HG03432 (cell line): ENCODE measurements at regions not wholly inside any gene's neighbourhood (a gene's known extent, or its start where the extent isn't known, plus 50 kb on each side); places are given as distances from the start of the nearest gene placed in this dataset.
A peak's percentile ranks its signal among the peaks of the same experiment; 100 is the strongest.
"Not testable (repeated sequence)": the region's sequence is repeated elsewhere in the genome, so short reads cannot be mapped to it uniquely, and the experiment has no call there.

ENCODE experiments used
- ATAC-seq: cut with Tn5 transposase; IDR thresholded peaks from one replicate; pipeline ENCODE4 v1.9.1; 2021; ENCODE audit warnings: mild to moderate bottlenecking, moderate library complexity; ENCODE audit not compliant: unreplicated experiment

GRCh38 chr10:33009244-33010131 lies 51.5 kb upstream of the ITGB1 start:
- ATAC-seq = no peak

DNA sequence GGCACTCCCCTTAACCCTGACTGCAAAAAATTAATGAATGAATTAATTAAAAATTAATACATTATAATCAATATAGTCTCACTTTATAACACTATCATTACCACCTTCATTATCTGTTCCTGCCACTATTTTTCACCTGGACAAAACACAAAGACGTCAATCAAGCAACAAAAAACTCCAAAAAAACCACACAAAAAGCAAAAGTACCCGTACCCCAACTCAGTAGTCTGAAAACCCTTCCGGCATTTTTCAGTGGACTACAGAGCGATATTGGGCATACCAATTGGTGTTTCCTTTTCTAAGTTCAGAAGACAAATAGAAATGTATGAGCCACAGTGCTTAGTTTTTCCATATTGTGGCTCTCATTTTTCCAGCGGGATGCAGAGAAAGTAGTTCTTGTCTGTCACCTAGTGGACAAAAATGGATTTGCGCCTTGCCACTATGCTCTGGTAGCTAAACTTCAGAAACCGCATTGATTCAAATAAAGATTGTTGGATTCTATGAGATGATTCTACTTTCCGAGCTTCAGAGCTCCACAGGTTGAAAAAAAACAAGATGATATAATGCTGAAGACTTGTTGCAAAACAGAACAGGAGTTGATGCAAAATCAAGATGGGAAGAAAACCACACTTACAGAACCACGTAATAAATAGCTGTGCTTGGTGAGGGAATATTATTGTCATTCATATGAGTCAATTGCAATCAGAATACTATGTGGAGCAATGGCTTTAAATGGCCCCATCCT lies 50.6 kb upstream of the ITGB1 start:
- ATAC-seq = peak; percentile 47

DNA sequence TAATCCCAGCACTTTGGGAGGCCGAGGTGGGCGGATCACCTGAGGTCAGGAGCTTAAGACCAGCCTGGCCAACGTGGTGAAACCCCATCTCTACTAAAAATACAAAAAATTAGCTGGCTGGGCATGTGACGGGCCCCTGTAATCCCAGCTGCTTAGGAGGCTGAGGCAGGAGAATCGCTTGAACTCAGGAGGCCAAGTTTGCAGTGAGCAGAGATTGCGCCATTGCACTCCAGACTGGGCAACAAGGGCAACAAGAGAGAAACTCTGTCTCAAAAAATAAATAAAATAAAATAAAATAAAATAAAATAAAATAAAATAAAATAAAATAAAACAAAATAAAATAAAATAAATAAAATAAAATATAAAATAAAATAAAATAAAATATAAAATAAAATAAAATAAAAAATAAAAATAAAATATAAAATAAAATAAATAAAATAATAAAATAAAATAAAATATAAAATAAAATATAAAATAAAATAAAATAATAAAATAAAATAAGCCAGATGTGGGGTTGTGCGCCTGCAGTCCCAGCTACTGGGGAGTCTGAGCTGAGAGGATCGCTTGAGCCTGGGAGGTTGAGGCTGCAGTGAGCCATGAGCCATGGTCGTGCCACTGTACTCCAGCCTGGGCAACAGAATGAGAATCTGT lies 49.8 kb upstream of the ITGB1 start:
- ATAC-seq = not testable (repeated sequence)
